ENCODE measurements at regions not wholly inside any gene's neighbourhood (a gene's known extent, or its start where the extent isn't known, plus 50 kb on each side); places are given as distances from the start of the nearest gene placed in this dataset.

- TF ChIP-seq CTCF (IDR thresholded peaks at IDR 0.05): no peak
- no peak overlapping the region for H3K27ac ChIP-seq
- no peaks in the 10 kb centered on the region for H3K27me3 ChIP-seq (ENCODE audit: insufficient read depth in 3 of 3, low read length in 2 of 3)
- no peaks in the 10 kb centered on the region for H3K36me3 ChIP-seq (ENCODE audit: insufficient read depth in 1 of 2, low read depth in 1 of 2)
- H3K4me3 ChIP-seq: no peak overlapping the region
- H3K9me3 ChIP-seq: no peaks in the 10 kb centered on the region
- H3K4me1 ChIP-seq: no peaks in the 10 kb centered on the region
- intact Hi-C loops (cut with DNase I): no loop called here
- no peak for DNase-seq
- no peak for ATAC-seq
Measured at GRCh38 chrX:145178268-145178667, 69.0 kb upstream of the SPANXN1 start.

DNA sequence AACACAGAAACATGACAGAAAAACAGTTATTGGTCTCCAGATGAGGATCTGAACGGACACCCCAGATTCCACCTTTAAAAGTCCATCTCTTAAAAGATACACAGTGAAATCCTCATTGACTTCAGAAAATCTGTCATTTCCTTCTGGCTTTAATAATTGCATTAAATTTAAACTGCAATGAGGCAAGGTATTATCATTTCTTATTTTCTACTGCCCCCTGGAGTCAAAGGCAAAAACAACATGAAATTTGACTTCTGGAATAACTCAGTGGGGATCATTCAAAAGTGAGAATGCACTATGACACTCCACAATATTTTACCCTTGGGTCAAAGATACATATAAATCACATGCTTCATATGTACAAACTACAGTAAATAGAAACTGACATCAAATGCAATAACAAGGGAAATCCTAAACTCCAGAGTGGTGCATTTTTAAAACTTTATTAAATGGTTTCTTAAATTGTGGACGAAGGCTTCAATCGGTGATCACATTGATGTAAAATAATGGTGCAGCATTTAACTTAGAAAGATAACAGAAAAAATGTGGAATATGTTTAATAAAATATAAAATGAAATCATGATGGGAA, 56.4 kb upstream of the SPANXN1 start:
- ATAC-seq (no peak), DNase-seq (no peak)
- H3K36me3 ChIP-seq (ENCODE audit: insufficient read depth in 1 of 2, low read depth in 1 of 2): no peaks in the 10 kb centered on the region
- no peaks in the 10 kb centered on the region for H3K9me3 ChIP-seq
- H3K4me3 ChIP-seq: no peak overlapping the region
- no peaks in the 10 kb centered on the region for H3K27me3 ChIP-seq (ENCODE audit: insufficient read depth in 3 of 3, low read length in 2 of 3)
- 54 to 63% (median 62%) methylated on average over 3 of the region's 3 CpGs for WGBS, 3 donors
- TF ChIP-seq CTCF (IDR thresholded peaks at IDR 0.05): peak; percentile 35
- no peaks in the 10 kb centered on the region for H3K4me1 ChIP-seq
- H3K27ac ChIP-seq: no peak overlapping the region
- intact Hi-C loops (cut with DNase I): no loop called here

All from psoas muscle (tissue), 7 donors.